ENCODE measurements at regions not wholly inside any gene's neighbourhood (a gene's known extent, or its start where the extent isn't known, plus 50 kb on each side); places are given as distances from the start of the nearest gene placed in this dataset.
"Not testable (repeated sequence)": the region's sequence is repeated elsewhere in the genome, so short reads cannot be mapped to it uniquely, and the experiment has no call there.

GRCh38 chr20:4465212-4465611 is 216.1 kb upstream of the ADRA1D start:
- Histone ChIP-seq H3K27ac (no peak overlapping the region), H3K9me3 (no peaks in the 10 kb centered on the region), H3K4me2 (no peak overlapping the region), H3K36me3 (no peaks in the 10 kb centered on the region), H4K20me1 (no peaks in the 10 kb centered on the region), H3K4me3 (no peak overlapping the region), H3K9ac (no peak overlapping the region), H3K27me3 (no peaks in the 10 kb centered on the region), H3K4me1 (peaks cover 12% of the 10 kb centered on the region)
- no peak for TF ChIP-seq Cebpa-rat (IDR thresholded peaks at IDR 0.05)

GRCh38 chr20:4462801-4463200 is 213.7 kb upstream of the ADRA1D start:
- H3K4me2 ChIP-seq, H3K4me3 ChIP-seq, H3K27ac ChIP-seq, H3K4me1 ChIP-seq, H3K36me3 ChIP-seq, H4K20me1 ChIP-seq, H3K27me3 ChIP-seq, H3K9ac ChIP-seq, H3K9me3 ChIP-seq: not testable (repeated sequence)

- no peak for TF ChIP-seq Cebpa-rat (IDR thresholded peaks at IDR 0.05)
- no peaks in the 10 kb centered on the region for H3K4me1 ChIP-seq
- no peak overlapping the region for H3K27ac ChIP-seq
These were observed 210.0 kb upstream of the ADRA1D start for GRCh38 chr20:4459081-4459480.

GRCh38 chr20:4457566-4458543 is 208.8 kb upstream of the ADRA1D start:
- no peak for TF ChIP-seq Cebpa-rat (IDR thresholded peaks at IDR 0.05)
- Histone ChIP-seq H3K9me3 (no peaks in the 10 kb centered on the region), H3K4me1 (no peaks in the 10 kb centered on the region)

More at GRCh38 chr20:4459081-4459480, 210.0 kb upstream of the ADRA1D start:
- Histone ChIP-seq H3K9me3 (no peaks in the 10 kb centered on the region), H3K4me2 (no peak overlapping the region), H3K4me3 (no peak overlapping the region), H3K27me3 (no peaks in the 10 kb centered on the region), H4K20me1 (no peaks in the 10 kb centered on the region), H3K36me3 (no peaks in the 10 kb centered on the region), H3K9ac (no peak overlapping the region)

GRCh38 chr20:4455996-4456395 is 206.9 kb upstream of the ADRA1D start:
- Histone ChIP-seq H3K36me3 (no peaks in the 10 kb centered on the region), H3K4me2 (no peak overlapping the region), H3K4me1 (no peaks in the 10 kb centered on the region), H4K20me1 (no peaks in the 10 kb centered on the region), H3K9ac (no peak overlapping the region), H3K4me3 (no peak overlapping the region), H3K9me3 (no peaks in the 10 kb centered on the region), H3K27me3 (no peaks in the 10 kb centered on the region), H3K27ac (no peak overlapping the region)
- TF ChIP-seq Cebpa-rat (IDR thresholded peaks at IDR 0.05), result no peak

More at GRCh38 chr20:4457566-4458543, 208.8 kb upstream of the ADRA1D start:
- Histone ChIP-seq H3K36me3 (no peaks in the 10 kb centered on the region), H3K27ac (no peak overlapping the region), H3K4me2 (no peak overlapping the region), H3K9ac (no peak overlapping the region), H4K20me1 (no peaks in the 10 kb centered on the region), H3K27me3 (no peaks in the 10 kb centered on the region), H3K4me3 (no peak overlapping the region)

- no peaks in the 10 kb centered on the region for H3K27me3 ChIP-seq
- no peak overlapping the region for H3K4me2 ChIP-seq
- H3K9me3 ChIP-seq, result no peaks in the 10 kb centered on the region
- H3K4me3 ChIP-seq, result no peak overlapping the region
- H3K36me3 ChIP-seq, result no peaks in the 10 kb centered on the region
- TF ChIP-seq Cebpa-rat (IDR thresholded peaks at IDR 0.05), result no peak
- H3K27ac ChIP-seq, result no peak overlapping the region
- H4K20me1 ChIP-seq, result no peaks in the 10 kb centered on the region
- no peaks in the 10 kb centered on the region for H3K4me1 ChIP-seq
- H3K9ac ChIP-seq, result no peak overlapping the region
These were observed 206.2 kb upstream of the ADRA1D start for GRCh38 chr20:4455301-4455701.

- Histone ChIP-seq H3K27ac (no peak overlapping the region), H4K20me1 (no peaks in the 10 kb centered on the region), H3K4me2 (no peak overlapping the region), H3K27me3 (no peaks in the 10 kb centered on the region), H3K4me1 (no peaks in the 10 kb centered on the region), H3K9me3 (no peaks in the 10 kb centered on the region), H3K36me3 (no peaks in the 10 kb centered on the region), H3K4me3 (no peak overlapping the region), H3K9ac (no peak overlapping the region)
- TF ChIP-seq Cebpa-rat (IDR thresholded peaks at IDR 0.05), result no peak
These were observed 205.0 kb upstream of the ADRA1D start for GRCh38 chr20:4454111-4454510.

- H4K20me1 ChIP-seq, result no peaks in the 10 kb centered on the region
- H3K4me1 ChIP-seq, result no peaks in the 10 kb centered on the region
- no peak overlapping the region for H3K27ac ChIP-seq
- no peaks in the 10 kb centered on the region for H3K36me3 ChIP-seq
- no peak overlapping the region for H3K9ac ChIP-seq
- H3K9me3 ChIP-seq, result no peaks in the 10 kb centered on the region
- H3K4me2 ChIP-seq, result no peak overlapping the region
- no peaks in the 10 kb centered on the region for H3K27me3 ChIP-seq
- no peak for TF ChIP-seq Cebpa-rat (IDR thresholded peaks at IDR 0.05)
- no peak overlapping the region for H3K4me3 ChIP-seq
These were observed 204.3 kb upstream of the ADRA1D start for GRCh38 chr20:4453359-4453758.

- no peak for TF ChIP-seq Cebpa-rat (IDR thresholded peaks at IDR 0.05)
- H3K27me3 ChIP-seq, result no peaks in the 10 kb centered on the region
- no peak overlapping the region for H3K9ac ChIP-seq
- H3K4me3 ChIP-seq, result no peak overlapping the region
- no peak overlapping the region for H3K4me2 ChIP-seq
- 0 out of 2 replicates have a peak, but pooled peaks cover 2% of the 10 kb centered on the region for H3K9me3 ChIP-seq
- H3K27ac ChIP-seq, result no peak overlapping the region
- no peaks in the 10 kb centered on the region for H4K20me1 ChIP-seq
- no peaks in the 10 kb centered on the region for H3K4me1 ChIP-seq
- H3K36me3 ChIP-seq, result no peaks in the 10 kb centered on the region
These were observed 202.5 kb upstream of the ADRA1D start for GRCh38 chr20:4451487-4452081.

Measured in BLaER1 (cell line).